ENCODE measurements at regions not wholly inside any gene's neighbourhood (a gene's known extent, or its start where the extent isn't known, plus 50 kb on each side); places are given as distances from the start of the nearest gene placed in this dataset.

- H3K4me3 ChIP-seq (ENCODE audit: control insufficient read depth, low read depth, low read length), result no peak overlapping the region
- TF ChIP-seq, protein P1, sequence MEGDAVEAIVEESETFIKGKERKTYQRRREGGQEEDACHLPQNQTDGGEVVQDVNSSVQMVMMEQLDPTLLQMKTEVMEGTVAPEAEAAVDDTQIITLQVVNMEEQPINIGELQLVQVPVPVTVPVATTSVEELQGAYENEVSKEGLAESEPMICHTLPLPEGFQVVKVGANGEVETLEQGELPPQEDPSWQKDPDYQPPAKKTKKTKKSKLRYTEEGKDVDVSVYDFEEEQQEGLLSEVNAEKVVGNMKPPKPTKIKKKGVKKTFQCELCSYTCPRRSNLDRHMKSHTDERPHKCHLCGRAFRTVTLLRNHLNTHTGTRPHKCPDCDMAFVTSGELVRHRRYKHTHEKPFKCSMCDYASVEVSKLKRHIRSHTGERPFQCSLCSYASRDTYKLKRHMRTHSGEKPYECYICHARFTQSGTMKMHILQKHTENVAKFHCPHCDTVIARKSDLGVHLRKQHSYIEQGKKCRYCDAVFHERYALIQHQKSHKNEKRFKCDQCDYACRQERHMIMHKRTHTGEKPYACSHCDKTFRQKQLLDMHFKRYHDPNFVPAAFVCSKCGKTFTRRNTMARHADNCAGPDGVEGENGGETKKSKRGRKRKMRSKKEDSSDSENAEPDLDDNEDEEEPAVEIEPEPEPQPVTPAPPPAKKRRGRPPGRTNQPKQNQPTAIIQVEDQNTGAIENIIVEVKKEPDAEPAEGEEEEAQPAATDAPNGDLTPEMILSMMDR (conservative IDR thresholded peaks at IDR 0.05; ENCODE audit: control insufficient read depth, insufficient read depth, low read depth, low read length), result no peak
- DNase-seq (ENCODE audit: low read depth), result no peak
Observed at GRCh38 chr5:160488394-160489325, 67.0 kb downstream of the PTTG1 start.

GRCh38 chr5:160491438-160491837, 69.8 kb downstream of the PTTG1 start:
- H3K4me3 ChIP-seq (ENCODE audit: control insufficient read depth, low read depth, low read length), result no peak overlapping the region
- no peak for DNase-seq (ENCODE audit: low read depth)
- TF ChIP-seq, protein P1 (conservative IDR thresholded peaks at IDR 0.05; ENCODE audit: control insufficient read depth, insufficient read depth, low read depth, low read length), result no peak

- no peak overlapping the region for H3K4me3 ChIP-seq (ENCODE audit: control insufficient read depth, low read depth, low read length)
- TF ChIP-seq, protein P1 (conservative IDR thresholded peaks at IDR 0.05; ENCODE audit: control insufficient read depth, insufficient read depth, low read depth, low read length), result no peak
- no peak for DNase-seq (ENCODE audit: low read depth)
Observed at GRCh38 chr5:160492565-160492964, 70.9 kb downstream of the PTTG1 start.

- H3K4me3 ChIP-seq (ENCODE audit: control insufficient read depth, low read depth, low read length), result no peak overlapping the region
- TF ChIP-seq, protein P1 (conservative IDR thresholded peaks at IDR 0.05; ENCODE audit: control insufficient read depth, insufficient read depth, low read depth, low read length), result no peak
- no peak for DNase-seq (ENCODE audit: low read depth)
Observed at GRCh38 chr5:160493806-160494338, 72.2 kb downstream of the PTTG1 start.

DNA sequence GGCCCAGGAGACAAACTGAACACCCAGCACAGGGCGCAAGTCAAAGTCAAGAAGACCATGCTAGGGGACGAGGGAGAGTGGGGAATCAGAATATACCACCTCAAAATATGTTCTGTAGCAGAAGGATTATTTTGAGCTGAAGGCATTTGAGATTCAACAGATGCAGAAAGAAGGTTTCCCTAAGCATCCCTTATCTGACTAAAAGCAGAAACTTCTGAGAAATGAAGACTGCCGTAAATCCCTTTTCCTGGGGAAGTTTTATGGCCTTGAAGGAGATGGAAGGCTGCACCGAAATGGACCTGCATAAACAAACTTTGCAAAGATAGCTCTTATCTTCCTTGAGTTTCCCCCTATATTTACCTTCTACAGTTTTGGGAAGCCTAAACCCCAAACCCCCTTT, 72.8 kb downstream of the PTTG1 start:
- DNase-seq (ENCODE audit: low read depth), result no peak
- no peak overlapping the region for H3K4me3 ChIP-seq (ENCODE audit: control insufficient read depth, low read depth, low read length)
- TF ChIP-seq, protein P1 (conservative IDR thresholded peaks at IDR 0.05; ENCODE audit: control insufficient read depth, insufficient read depth, low read depth, low read length), result no peak

- TF ChIP-seq, protein P1 (conservative IDR thresholded peaks at IDR 0.05; ENCODE audit: control insufficient read depth, insufficient read depth, low read depth, low read length), result no peak
- DNase-seq (ENCODE audit: low read depth), result no peak
- H3K4me3 ChIP-seq (ENCODE audit: control insufficient read depth, low read depth, low read length), result no peak overlapping the region
Observed at GRCh38 chr5:160496334-160496733, 74.7 kb downstream of the PTTG1 start.
